DMS53 (cell line): ENCODE measurements at regions not wholly inside any gene's neighbourhood (a gene's known extent, or its start where the extent isn't known, plus 50 kb on each side); places are given as distances from the start of the nearest gene placed in this dataset.

Source experiments
- DNase-seq: peaks from one replicate; lab custom pipeline; 2025; lab: John Stamatoyannopoulos, UW

GRCh38 chr1:80424249-80424648, 1376.5 kb upstream of the ADGRL2 start:
- no peak for DNase-seq

- DNase-seq: no peak
Measured at GRCh38 chr1:80418134-80418533, 1382.6 kb upstream of the ADGRL2 start.

GRCh38 chr1:80417671-80418070, 1383.1 kb upstream of the ADGRL2 start:
- DNase-seq: no peak

GRCh38 chr1:80413969-80414368, 1386.8 kb upstream of the ADGRL2 start:
- DNase-seq: no peak

GRCh38 chr1:80410233-80410632, 1390.5 kb upstream of the ADGRL2 start:
- DNase-seq: no peak

GRCh38 chr1:80403471-80403893, 1397.0 kb upstream of the ADGRL4 start:
- no peak for DNase-seq

- DNase-seq: no peak
Measured at GRCh38 chr1:80402625-80403024, 1396.1 kb upstream of the ADGRL4 start.

GRCh38 chr1:80401757-80402156, 1395.2 kb upstream of the ADGRL4 start:
- DNase-seq: no peak

- peak; percentile 84 for DNase-seq
Measured at GRCh38 chr1:80392529-80392928, 1386.0 kb upstream of the ADGRL4 start.

GRCh38 chr1:80385650-80386049, 1379.1 kb upstream of the ADGRL4 start:
- no peak for DNase-seq

- DNase-seq: no peak
Measured at GRCh38 chr1:80384959-80385358, 1378.4 kb upstream of the ADGRL4 start.

GRCh38 chr1:80384083-80384830, 1377.7 kb upstream of the ADGRL4 start:
- no peak for DNase-seq

GRCh38 chr1:80375662-80376061, 1369.1 kb upstream of the ADGRL4 start:
- no peak for DNase-seq

- no peak for DNase-seq
Measured at GRCh38 chr1:80375109-80375508, 1368.6 kb upstream of the ADGRL4 start.

- no peak for DNase-seq
Measured at GRCh38 chr1:80369780-80370179, 1363.2 kb upstream of the ADGRL4 start.

GRCh38 chr1:80367058-80367457, 1360.5 kb upstream of the ADGRL4 start:
- DNase-seq: no peak

- no peak for DNase-seq
Measured at GRCh38 chr1:80365359-80366021, 1359.0 kb upstream of the ADGRL4 start.

- DNase-seq: no peak
Measured at GRCh38 chr1:80363689-80364475, 1357.4 kb upstream of the ADGRL4 start.

- no peak for DNase-seq
Measured at GRCh38 chr1:80359666-80360065, 1353.1 kb upstream of the ADGRL4 start.

GRCh38 chr1:80349218-80349617, 1342.7 kb upstream of the ADGRL4 start:
- no peak for DNase-seq

- DNase-seq: no peak
Measured at GRCh38 chr1:80341021-80341420, 1334.5 kb upstream of the ADGRL4 start.

GRCh38 chr1:80318108-80318507, 1311.6 kb upstream of the ADGRL4 start:
- no peak for DNase-seq

- DNase-seq: no peak
Measured at GRCh38 chr1:80310703-80311245, 1304.2 kb upstream of the ADGRL4 start.
